BE2C (cell line): ENCODE measurements at regions not wholly inside any gene's neighbourhood (a gene's known extent, or its start where the extent isn't known, plus 50 kb on each side); places are given as distances from the start of the nearest gene placed in this dataset.

Experiments
- DNase-seq: peaks from one replicate; pipeline ENCODE4 v3.0.0-alpha.2; 2020
- H3K27me3 ChIP-seq: fragments of 250-450 bp; sonication (Bioruptor Pico); 2 replicates; pipeline ENCODE4 v1.5.1; 2020; ENCODE audit warnings: mild to moderate bottlenecking
- H3K36me3 ChIP-seq: fragments of 250-450 bp; sonication (Bioruptor Pico); 2 replicates; pipeline ENCODE4 v1.5.1; 2020; ENCODE audit warnings: mild to moderate bottlenecking
- H3K4me1 ChIP-seq: fragments of 250-450 bp; sonication (Bioruptor Pico); 2 replicates; pipeline ENCODE4 v1.5.1; 2020
- H3K4me3 ChIP-seq: 2 replicates; pipeline ENCODE4 v1.5.1; 2011; ENCODE audit warnings: low read depth, low read length
- H3K9me3 ChIP-seq: fragments of 250-450 bp; sonication (Bioruptor Pico); 2 replicates; pipeline ENCODE4 v1.5.1; 2020
- TF ChIP-seq, protein P1 (sequence below): IDR thresholded peaks from 2 replicates; pipeline ENCODE4 v1.5.1; 2012; ENCODE audit warnings: mild to moderate bottlenecking, low read depth, low read length

- Histone ChIP-seq H3K4me3 (no peak overlapping the region), H3K4me1 (peaks cover 13% of the 10 kb centered on the region), H3K27me3 (no peaks in the 10 kb centered on the region), H3K36me3 (no peaks in the 10 kb centered on the region), H3K9me3 (no peaks in the 10 kb centered on the region)
- no peak for DNase-seq
- TF ChIP-seq, protein P1, sequence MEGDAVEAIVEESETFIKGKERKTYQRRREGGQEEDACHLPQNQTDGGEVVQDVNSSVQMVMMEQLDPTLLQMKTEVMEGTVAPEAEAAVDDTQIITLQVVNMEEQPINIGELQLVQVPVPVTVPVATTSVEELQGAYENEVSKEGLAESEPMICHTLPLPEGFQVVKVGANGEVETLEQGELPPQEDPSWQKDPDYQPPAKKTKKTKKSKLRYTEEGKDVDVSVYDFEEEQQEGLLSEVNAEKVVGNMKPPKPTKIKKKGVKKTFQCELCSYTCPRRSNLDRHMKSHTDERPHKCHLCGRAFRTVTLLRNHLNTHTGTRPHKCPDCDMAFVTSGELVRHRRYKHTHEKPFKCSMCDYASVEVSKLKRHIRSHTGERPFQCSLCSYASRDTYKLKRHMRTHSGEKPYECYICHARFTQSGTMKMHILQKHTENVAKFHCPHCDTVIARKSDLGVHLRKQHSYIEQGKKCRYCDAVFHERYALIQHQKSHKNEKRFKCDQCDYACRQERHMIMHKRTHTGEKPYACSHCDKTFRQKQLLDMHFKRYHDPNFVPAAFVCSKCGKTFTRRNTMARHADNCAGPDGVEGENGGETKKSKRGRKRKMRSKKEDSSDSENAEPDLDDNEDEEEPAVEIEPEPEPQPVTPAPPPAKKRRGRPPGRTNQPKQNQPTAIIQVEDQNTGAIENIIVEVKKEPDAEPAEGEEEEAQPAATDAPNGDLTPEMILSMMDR: no peak
Measured at GRCh38 chr5:52255308-52255707, 532.4 kb upstream of the ITGA1 start.

DNA sequence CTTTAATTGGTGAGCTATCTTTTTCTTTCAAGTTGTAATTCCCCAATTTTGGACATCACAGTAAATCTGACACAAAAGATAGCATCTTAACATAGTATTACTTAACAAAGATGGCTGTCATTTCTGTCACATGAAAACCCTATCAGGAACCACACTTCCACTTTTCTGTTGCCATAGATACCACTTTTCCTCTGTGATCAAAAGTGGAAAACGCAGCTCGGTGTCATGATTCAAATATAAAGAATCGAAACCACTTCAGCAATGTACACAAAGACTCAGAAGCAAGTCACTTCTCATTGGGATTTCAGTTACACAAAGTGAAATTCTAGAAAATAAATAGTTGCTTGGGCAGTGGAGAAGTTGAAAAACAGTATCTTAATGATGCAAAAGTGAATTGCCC is 524.9 kb upstream of the ITGA1 start:
- Histone ChIP-seq H3K4me3 (no peak overlapping the region), H3K9me3 (0 out of 2 replicates have a peak, but pooled peaks cover 3% of the 10 kb centered on the region), H3K27me3 (no peaks in the 10 kb centered on the region), H3K4me1 (peaks cover 13% of the 10 kb centered on the region), H3K36me3 (no peaks in the 10 kb centered on the region)
- TF ChIP-seq, protein P1: no peak
- DNase-seq: no peak

DNA sequence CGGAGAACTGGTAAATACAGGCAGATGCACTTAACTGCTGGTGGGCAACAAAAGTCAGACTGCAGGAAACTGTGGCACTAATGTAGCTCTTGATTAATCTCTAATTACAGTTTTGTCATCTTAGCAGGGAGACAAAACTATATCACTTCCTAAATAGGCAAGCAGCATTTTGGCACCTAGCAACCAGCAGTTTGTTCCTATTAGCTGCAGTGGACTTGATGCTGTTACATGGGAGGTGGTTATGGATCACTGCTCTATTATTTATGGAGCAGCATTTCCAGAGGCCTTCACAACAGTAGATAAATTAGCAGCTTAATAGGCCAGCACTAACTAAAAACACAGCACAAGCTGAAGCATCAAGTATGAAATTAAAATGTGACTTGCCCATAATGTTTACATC is 518.3 kb upstream of the ITGA1 start:
- Histone ChIP-seq H3K36me3 (no peaks in the 10 kb centered on the region), H3K4me3 (peak overlapping the region; percentile 29), H3K9me3 (no peaks in the 10 kb centered on the region), H3K4me1 (no peaks in the 10 kb centered on the region; the same call in 1 of the 2 replicates), H3K27me3 (no peaks in the 10 kb centered on the region)
- TF ChIP-seq, protein P1: no peak
- DNase-seq: no peak

DNA sequence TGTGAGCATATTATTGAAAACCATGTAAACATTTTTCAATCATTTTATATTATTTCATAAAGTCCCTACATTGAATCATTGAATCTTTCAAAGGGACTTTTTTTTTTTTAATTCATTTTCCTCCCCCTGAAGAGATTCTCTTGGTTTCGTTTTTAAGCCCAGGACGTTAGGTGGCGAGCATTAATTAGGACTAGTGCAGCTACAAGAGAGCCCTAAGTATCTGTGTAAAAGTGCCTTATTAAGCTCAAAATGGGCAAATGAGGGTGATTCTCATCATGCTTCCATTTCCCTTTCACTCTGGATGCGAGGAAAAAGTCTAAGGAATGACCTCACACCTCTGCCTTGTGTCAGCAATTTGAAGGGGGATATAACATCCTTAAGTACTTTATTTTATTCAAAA is 517.9 kb upstream of the ITGA1 start:
- Histone ChIP-seq H3K27me3 (no peaks in the 10 kb centered on the region), H3K4me1 (no peaks in the 10 kb centered on the region; the same call in 1 of the 2 replicates), H3K9me3 (no peaks in the 10 kb centered on the region), H3K36me3 (no peaks in the 10 kb centered on the region), H3K4me3 (peak overlapping the region; percentile 29)
- no peak for DNase-seq
- TF ChIP-seq, protein P1: no peak

DNA sequence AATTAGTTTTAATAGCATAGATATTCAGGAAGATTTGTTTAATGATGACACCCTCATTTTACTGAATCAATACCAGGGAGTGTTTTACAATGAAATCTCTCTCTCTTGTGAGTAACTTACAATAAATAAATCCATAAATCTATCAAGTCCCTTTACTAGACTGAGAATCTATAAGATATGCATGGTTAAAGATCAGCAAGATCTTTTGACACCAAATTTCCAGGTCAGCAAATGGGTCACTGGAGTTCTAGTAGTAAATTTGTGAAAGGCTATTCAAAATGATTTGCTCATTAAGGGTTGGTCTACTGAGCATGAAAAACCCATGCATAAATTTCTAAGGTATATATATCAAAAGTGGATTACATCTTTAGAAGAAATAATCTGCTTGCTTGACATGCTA is 512.1 kb upstream of the ITGA1 start:
- Histone ChIP-seq H3K27me3 (no peaks in the 10 kb centered on the region), H3K36me3 (no peaks in the 10 kb centered on the region), H3K4me1 (no peaks in the 10 kb centered on the region), H3K9me3 (no peaks in the 10 kb centered on the region), H3K4me3 (no peak overlapping the region)
- DNase-seq: no peak
- TF ChIP-seq, protein P1: no peak

DNA sequence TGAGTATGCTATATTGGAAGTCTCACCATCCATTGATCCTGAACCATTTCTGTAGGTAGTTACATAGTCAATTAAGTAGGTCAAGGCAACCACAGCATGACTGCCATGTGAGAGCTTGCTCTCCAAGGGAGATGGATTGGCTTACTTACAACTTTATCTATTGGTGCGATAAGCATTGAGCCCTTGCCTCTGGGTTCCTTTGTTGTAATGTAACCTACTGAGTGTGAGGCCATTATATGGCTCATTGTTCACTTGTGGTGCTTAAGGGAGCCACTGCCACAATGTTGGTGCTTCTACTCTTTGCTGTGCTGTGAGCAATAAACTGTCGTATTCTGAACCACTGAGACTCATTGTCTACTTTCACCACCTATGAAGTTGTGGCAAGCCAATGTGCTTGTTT is 510.6 kb upstream of the ITGA1 start:
- TF ChIP-seq, protein P1: no peak
- Histone ChIP-seq H3K27me3 (no peaks in the 10 kb centered on the region), H3K36me3 (no peaks in the 10 kb centered on the region), H3K9me3 (no peaks in the 10 kb centered on the region), H3K4me1 (no peaks in the 10 kb centered on the region), H3K4me3 (no peak overlapping the region)
- DNase-seq: no peak
